HEK293 (cell line): ENCODE measurements at regions not wholly inside any gene's neighbourhood (a gene's known extent, or its start where the extent isn't known, plus 50 kb on each side); places are given as distances from the start of the nearest gene placed in this dataset.

Source experiments
- TSHZ1 ChIP-seq: fragments of 450-650 bp; formaldehyde crosslinking; IDR thresholded peaks from 2 replicates; pipeline ENCODE4 v1.5.1; 2016; ENCODE audit warnings: missing biosample characterization, missing genetic modification characterization, borderline replicate concordance
- YY1 ChIP-seq: fragments of 450-650 bp; formaldehyde crosslinking; IDR thresholded peaks from 2 replicates; pipeline ENCODE4 v1.5.1; 2018; ENCODE audit warnings: missing biosample characterization, missing genetic modification characterization
- ZNF140 ChIP-seq: fragments of 450-650 bp; formaldehyde crosslinking; IDR thresholded peaks from 2 replicates; pipeline ENCODE4 v1.5.1; 2016; ENCODE audit warnings: missing biosample characterization, missing genetic modification characterization
- ZNF239 ChIP-seq: fragments of 450-650 bp; formaldehyde crosslinking; IDR thresholded peaks from 2 replicates; pipeline ENCODE4 v1.5.1; 2016; ENCODE audit warnings: missing biosample characterization, missing genetic modification characterization
- ZNF549 ChIP-seq: fragments of 450-650 bp; IDR thresholded peaks from 2 replicates; pipeline ENCODE4 v1.5.1; 2018; ENCODE audit warnings: missing biosample characterization, missing genetic modification characterization, mild to moderate bottlenecking, inconsistent platforms, moderate library complexity
- ZNF596 ChIP-seq: fragments of 450-650 bp; IDR thresholded peaks from 2 replicates; pipeline ENCODE4 v1.5.0; 2018; ENCODE audit warnings: missing biosample characterization, mild to moderate bottlenecking, missing genetic modification characterization, moderate library complexity
- TF ChIP-seq, protein P1 (sequence below): fragments of 450-650 bp; formaldehyde crosslinking; IDR thresholded peaks from 2 replicates; pipeline ENCODE4 v1.5.1; 2016; ENCODE audit warnings: missing biosample characterization, missing genetic modification characterization
- TF ChIP-seq, protein P2 (sequence below): fragments of 450-650 bp; formaldehyde crosslinking; IDR thresholded peaks from 2 replicates; pipeline ENCODE4 v1.5.1; 2016; ENCODE audit warnings: missing biosample characterization, missing genetic modification characterization
- TF ChIP-seq, protein P3 (sequence below): sonication (generic); formaldehyde crosslinking; IDR thresholded peaks from 2 replicates; pipeline ENCODE4 v1.8.1; 2022; ENCODE audit warnings: mild to moderate bottlenecking, moderate library complexity, missing genetic modification reagents

- TF ChIP-seq ZNF596 (no peak), TSHZ1 (no peak), ZNF140 (tag by site-specific recombination) (no peak), YY1 (tag by site-specific recombination) (no peak), ZNF549 (tag by site-specific recombination) (no peak), ZNF239 (tag by site-specific recombination) (no peak)
- TF ChIP-seq, protein P1, sequence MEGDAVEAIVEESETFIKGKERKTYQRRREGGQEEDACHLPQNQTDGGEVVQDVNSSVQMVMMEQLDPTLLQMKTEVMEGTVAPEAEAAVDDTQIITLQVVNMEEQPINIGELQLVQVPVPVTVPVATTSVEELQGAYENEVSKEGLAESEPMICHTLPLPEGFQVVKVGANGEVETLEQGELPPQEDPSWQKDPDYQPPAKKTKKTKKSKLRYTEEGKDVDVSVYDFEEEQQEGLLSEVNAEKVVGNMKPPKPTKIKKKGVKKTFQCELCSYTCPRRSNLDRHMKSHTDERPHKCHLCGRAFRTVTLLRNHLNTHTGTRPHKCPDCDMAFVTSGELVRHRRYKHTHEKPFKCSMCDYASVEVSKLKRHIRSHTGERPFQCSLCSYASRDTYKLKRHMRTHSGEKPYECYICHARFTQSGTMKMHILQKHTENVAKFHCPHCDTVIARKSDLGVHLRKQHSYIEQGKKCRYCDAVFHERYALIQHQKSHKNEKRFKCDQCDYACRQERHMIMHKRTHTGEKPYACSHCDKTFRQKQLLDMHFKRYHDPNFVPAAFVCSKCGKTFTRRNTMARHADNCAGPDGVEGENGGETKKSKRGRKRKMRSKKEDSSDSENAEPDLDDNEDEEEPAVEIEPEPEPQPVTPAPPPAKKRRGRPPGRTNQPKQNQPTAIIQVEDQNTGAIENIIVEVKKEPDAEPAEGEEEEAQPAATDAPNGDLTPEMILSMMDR, result no peak
- TF ChIP-seq, protein P2, sequence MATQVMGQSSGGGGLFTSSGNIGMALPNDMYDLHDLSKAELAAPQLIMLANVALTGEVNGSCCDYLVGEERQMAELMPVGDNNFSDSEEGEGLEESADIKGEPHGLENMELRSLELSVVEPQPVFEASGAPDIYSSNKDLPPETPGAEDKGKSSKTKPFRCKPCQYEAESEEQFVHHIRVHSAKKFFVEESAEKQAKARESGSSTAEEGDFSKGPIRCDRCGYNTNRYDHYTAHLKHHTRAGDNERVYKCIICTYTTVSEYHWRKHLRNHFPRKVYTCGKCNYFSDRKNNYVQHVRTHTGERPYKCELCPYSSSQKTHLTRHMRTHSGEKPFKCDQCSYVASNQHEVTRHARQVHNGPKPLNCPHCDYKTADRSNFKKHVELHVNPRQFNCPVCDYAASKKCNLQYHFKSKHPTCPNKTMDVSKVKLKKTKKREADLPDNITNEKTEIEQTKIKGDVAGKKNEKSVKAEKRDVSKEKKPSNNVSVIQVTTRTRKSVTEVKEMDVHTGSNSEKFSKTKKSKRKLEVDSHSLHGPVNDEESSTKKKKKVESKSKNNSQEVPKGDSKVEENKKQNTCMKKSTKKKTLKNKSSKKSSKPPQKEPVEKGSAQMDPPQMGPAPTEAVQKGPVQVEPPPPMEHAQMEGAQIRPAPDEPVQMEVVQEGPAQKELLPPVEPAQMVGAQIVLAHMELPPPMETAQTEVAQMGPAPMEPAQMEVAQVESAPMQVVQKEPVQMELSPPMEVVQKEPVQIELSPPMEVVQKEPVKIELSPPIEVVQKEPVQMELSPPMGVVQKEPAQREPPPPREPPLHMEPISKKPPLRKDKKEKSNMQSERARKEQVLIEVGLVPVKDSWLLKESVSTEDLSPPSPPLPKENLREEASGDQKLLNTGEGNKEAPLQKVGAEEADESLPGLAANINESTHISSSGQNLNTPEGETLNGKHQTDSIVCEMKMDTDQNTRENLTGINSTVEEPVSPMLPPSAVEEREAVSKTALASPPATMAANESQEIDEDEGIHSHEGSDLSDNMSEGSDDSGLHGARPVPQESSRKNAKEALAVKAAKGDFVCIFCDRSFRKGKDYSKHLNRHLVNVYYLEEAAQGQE (tag by site-specific recombination), result no peak
- TF ChIP-seq, protein P3, sequence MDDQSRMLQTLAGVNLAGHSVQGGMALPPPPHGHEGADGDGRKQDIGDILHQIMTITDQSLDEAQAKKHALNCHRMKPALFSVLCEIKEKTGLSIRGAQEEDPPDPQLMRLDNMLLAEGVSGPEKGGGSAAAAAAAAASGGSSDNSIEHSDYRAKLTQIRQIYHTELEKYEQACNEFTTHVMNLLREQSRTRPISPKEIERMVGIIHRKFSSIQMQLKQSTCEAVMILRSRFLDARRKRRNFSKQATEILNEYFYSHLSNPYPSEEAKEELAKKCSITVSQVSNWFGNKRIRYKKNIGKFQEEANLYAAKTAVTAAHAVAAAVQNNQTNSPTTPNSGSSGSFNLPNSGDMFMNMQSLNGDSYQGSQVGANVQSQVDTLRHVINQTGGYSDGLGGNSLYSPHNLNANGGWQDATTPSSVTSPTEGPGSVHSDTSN (CRISPR knock-in tag), result no peak
Observed at GRCh38 chr14:25215607-25216006, 165.7 kb upstream of the STXBP6 start.
